HG03097 (cell line): ENCODE measurements at regions not wholly inside any gene's neighbourhood (a gene's known extent, or its start where the extent isn't known, plus 50 kb on each side); places are given as distances from the start of the nearest gene placed in this dataset.

Source experiments
- ATAC-seq: cut with Tn5 transposase; IDR thresholded peaks from one replicate; pipeline ENCODE4 v1.9.1; 2021; ENCODE audit not compliant: unreplicated experiment, low FRiP score

- no peak for ATAC-seq
Observed at GRCh38 chr22:48894804-48895250, 932.8 kb downstream of the BRD1 start.

GRCh38 chr22:48894064-48894671 lies 933.5 kb downstream of the BRD1 start:
- no peak for ATAC-seq

- no peak for ATAC-seq
Observed at GRCh38 chr22:48893288-48894063, 934.2 kb downstream of the BRD1 start.

- ATAC-seq: no peak
Observed at GRCh38 chr22:48892578-48893287, 934.9 kb downstream of the BRD1 start.

GRCh38 chr22:48891688-48892577 lies 935.7 kb downstream of the BRD1 start:
- ATAC-seq: no peak

GRCh38 chr22:48890693-48891554 lies 936.7 kb downstream of the BRD1 start:
- no peak for ATAC-seq

GRCh38 chr22:48889887-48890692 lies 937.6 kb downstream of the BRD1 start:
- ATAC-seq: no peak

GRCh38 chr22:48889209-48889830 lies 938.4 kb downstream of the BRD1 start:
- no peak for ATAC-seq

- no peak for ATAC-seq
Observed at GRCh38 chr22:48888466-48889208, 939.0 kb downstream of the BRD1 start.

GRCh38 chr22:48887394-48888332 lies 940.0 kb downstream of the BRD1 start:
- no peak for ATAC-seq

- no peak for ATAC-seq
Observed at GRCh38 chr22:48886604-48887393, 940.9 kb downstream of the BRD1 start.

GRCh38 chr22:48885919-48886305 lies 941.8 kb downstream of the BRD1 start:
- ATAC-seq: no peak

- no peak for ATAC-seq
Observed at GRCh38 chr22:48885271-48885918, 942.3 kb downstream of the BRD1 start.

GRCh38 chr22:48884786-48885185 lies 942.9 kb downstream of the BRD1 start:
- ATAC-seq: no peak

GRCh38 chr22:48884324-48884723 lies 943.3 kb downstream of the BRD1 start:
- no peak for ATAC-seq
